Osteoblast (primary cell): ENCODE measurements at regions not wholly inside any gene's neighbourhood (a gene's known extent, or its start where the extent isn't known, plus 50 kb on each side); places are given as distances from the start of the nearest gene placed in this dataset.
"Not testable (repeated sequence)": the region's sequence is repeated elsewhere in the genome, so short reads cannot be mapped to it uniquely, and the experiment has no call there.

Experiments
- DNase-seq: peaks from one replicate; pipeline ENCODE4 v3.0.0; 2011; ENCODE audit warnings: low spot score, mixed read lengths; ENCODE audit not compliant: insufficient read length; ENCODE audit errors: missing footprints
- H2AFZ ChIP-seq: 2 replicates; pipeline ENCODE4 v1.6.0; 2011; ENCODE audit warnings: mild to moderate bottlenecking, low read length
- H3K27ac ChIP-seq: 2 replicates; pipeline ENCODE4 v1.5.1; 2011; ENCODE audit warnings: mild to moderate bottlenecking, low read depth, low read length, moderate library complexity
- H3K27me3 ChIP-seq: 2 replicates; pipeline ENCODE4 v1.6.0; 2012; ENCODE audit warnings: mild to moderate bottlenecking, control low read depth, inconsistent platforms, low read length, moderate library complexity; ENCODE audit not compliant: insufficient read depth
- H3K36me3 ChIP-seq: 2 replicates; pipeline ENCODE4 v1.5.1; 2011; ENCODE audit warnings: mild to moderate bottlenecking, low read length, control low read depth, moderate library complexity; ENCODE audit not compliant: insufficient read depth
- H3K4me1 ChIP-seq: 2 replicates; pipeline ENCODE4 v1.5.1; 2011; ENCODE audit warnings: mild to moderate bottlenecking, low read length, control low read depth, moderate library complexity; ENCODE audit not compliant: insufficient read depth
- H3K4me2 ChIP-seq: 2 replicates; pipeline ENCODE4 v1.6.0; 2011; ENCODE audit warnings: mild to moderate bottlenecking, low read length; ENCODE audit not compliant: insufficient read depth
- H3K4me3 ChIP-seq: fragments of 200-600 bp; sonication (generic); 3 replicates; pipeline ENCODE4 v1.5.1; 2012; ENCODE audit warnings: mild to moderate bottlenecking, low read length, inconsistent platforms; ENCODE audit not compliant: insufficient read depth
- H3K79me2 ChIP-seq: 2 replicates; pipeline ENCODE4 v1.6.0; 2012; ENCODE audit warnings: mild to moderate bottlenecking, low read length, control low read depth, inconsistent platforms; ENCODE audit not compliant: insufficient read depth
- H3K9me3 ChIP-seq: 2 replicates; pipeline ENCODE4 v1.5.1; 2011; ENCODE audit warnings: low read depth, low read length, control low read depth
- H4K20me1 ChIP-seq: 2 replicates; pipeline ENCODE4 v1.6.0; 2012; ENCODE audit warnings: mild to moderate bottlenecking, low read length, control low read depth; ENCODE audit not compliant: insufficient read depth
- TF ChIP-seq, protein P1 (sequence below): IDR thresholded peaks from 2 replicates; pipeline ENCODE4 v1.5.1; 2011; ENCODE audit warnings: mild to moderate bottlenecking, low read depth, low read length, moderate library complexity; ENCODE audit errors: extremely low read depth

DNA sequence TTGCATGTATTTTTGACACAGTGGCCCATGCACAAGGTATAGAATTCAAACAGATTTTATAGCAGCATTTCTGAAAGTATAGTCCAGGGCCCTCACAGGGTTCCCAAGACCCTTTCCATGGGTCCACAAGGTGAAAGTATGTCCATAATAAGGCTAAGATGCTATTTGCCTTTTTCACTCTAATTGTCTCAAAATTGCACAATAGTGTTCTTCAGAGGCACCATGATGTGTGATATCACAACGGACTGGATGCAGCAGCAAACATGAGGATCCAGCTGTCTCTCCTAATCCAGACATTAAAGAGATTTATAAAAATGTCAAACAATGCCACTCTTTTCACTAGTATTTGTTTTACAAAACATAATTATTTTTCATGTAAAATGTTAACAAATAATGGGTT is 88.8 kb upstream of the PRDX6 start:
- Histone ChIP-seq H4K20me1 (no peaks in the 10 kb centered on the region), H3K27me3 (no peaks in the 10 kb centered on the region), H3K4me3 (no peak overlapping the region), H3K9me3 (no peaks in the 10 kb centered on the region), H3K79me2 (no peaks in the 10 kb centered on the region), H3K36me3 (no peaks in the 10 kb centered on the region), H3K4me2 (no peak overlapping the region), H3K27ac (no peak overlapping the region), H2AFZ (no peak overlapping the region), H3K4me1 (peaks cover 16% of the 10 kb centered on the region)
- no peak for DNase-seq
- TF ChIP-seq, protein P1, sequence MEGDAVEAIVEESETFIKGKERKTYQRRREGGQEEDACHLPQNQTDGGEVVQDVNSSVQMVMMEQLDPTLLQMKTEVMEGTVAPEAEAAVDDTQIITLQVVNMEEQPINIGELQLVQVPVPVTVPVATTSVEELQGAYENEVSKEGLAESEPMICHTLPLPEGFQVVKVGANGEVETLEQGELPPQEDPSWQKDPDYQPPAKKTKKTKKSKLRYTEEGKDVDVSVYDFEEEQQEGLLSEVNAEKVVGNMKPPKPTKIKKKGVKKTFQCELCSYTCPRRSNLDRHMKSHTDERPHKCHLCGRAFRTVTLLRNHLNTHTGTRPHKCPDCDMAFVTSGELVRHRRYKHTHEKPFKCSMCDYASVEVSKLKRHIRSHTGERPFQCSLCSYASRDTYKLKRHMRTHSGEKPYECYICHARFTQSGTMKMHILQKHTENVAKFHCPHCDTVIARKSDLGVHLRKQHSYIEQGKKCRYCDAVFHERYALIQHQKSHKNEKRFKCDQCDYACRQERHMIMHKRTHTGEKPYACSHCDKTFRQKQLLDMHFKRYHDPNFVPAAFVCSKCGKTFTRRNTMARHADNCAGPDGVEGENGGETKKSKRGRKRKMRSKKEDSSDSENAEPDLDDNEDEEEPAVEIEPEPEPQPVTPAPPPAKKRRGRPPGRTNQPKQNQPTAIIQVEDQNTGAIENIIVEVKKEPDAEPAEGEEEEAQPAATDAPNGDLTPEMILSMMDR, result no peak

DNA sequence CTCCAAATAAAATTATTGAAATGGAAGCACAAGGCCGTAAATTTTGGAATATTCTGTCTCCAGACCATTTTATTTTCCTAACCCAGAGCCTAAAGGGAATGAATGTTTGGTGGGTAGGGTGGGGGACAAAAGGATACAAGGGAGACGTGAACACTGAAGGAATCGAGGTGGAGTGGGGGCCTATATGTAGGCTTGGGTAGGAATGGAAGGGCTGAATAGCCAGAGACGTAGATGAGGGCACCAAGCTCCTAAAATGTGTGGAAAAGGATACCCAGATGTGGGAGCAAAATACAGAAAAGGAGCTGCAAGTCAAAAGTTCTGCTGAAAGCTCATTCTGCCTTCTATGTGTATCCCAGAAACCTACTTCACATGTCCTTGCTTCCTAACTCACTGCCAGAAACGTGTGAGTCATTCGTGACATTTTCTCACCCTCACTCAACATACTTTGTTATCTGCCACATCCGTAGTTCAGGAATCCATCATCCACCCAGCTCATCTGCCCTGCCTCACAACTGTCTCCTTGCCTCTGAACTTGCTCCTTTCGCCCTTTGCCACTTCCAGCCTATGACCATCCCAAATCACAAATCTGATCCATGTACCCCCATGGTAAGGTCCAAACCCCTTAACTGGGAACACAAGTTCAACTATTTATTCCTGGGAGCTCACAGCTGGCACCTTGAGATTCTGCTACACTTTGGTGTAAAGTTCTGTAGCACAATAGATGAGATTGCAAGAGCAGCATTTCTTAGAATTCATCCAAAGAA is 84.1 kb upstream of the PRDX6 start:
- H3K79me2 ChIP-seq, result no peaks in the 10 kb centered on the region
- no peaks in the 10 kb centered on the region for H3K36me3 ChIP-seq
- peak overlapping the region; percentile 95 for H3K27ac ChIP-seq
- peaks cover 14% of the 10 kb centered on the region for H3K4me1 ChIP-seq
- H3K4me3 ChIP-seq, result peak overlapping the region; percentile 26
- peak; percentile 35 for DNase-seq
- TF ChIP-seq, protein P1, result no peak
- peak overlapping the region; percentile 71 for H3K4me2 ChIP-seq
- no peaks in the 10 kb centered on the region for H3K27me3 ChIP-seq
- H2AFZ ChIP-seq, result peak overlapping the region; percentile 28
- no peaks in the 10 kb centered on the region for H4K20me1 ChIP-seq
- no peaks in the 10 kb centered on the region for H3K9me3 ChIP-seq

DNA sequence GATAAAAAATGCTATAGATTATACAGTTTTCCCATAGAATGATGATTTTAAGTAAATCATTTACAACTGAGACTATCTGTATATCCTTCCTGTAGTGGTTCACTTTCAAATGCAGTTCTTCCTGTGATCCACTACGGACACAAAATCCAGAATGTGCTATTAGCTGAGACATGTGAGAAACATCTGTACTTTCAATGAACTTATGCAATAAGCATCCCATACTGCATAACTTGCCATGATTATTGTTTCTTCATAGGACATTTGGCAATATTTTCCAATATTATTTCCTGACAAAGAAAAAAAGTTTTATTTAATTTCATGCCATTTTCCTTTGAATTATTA is 83.5 kb upstream of the PRDX6 start:
- Histone ChIP-seq H4K20me1 (no peaks in the 10 kb centered on the region), H3K27ac (peak overlapping the region; percentile 95), H2AFZ (no peak overlapping the region), H3K4me2 (peak overlapping the region; percentile 71), H3K36me3 (no peaks in the 10 kb centered on the region), H3K9me3 (no peaks in the 10 kb centered on the region), H3K4me1 (peaks cover 14% of the 10 kb centered on the region), H3K27me3 (no peaks in the 10 kb centered on the region), H3K4me3 (no peak overlapping the region), H3K79me2 (no peaks in the 10 kb centered on the region)
- DNase-seq, result no peak
- TF ChIP-seq, protein P1, result no peak

DNA sequence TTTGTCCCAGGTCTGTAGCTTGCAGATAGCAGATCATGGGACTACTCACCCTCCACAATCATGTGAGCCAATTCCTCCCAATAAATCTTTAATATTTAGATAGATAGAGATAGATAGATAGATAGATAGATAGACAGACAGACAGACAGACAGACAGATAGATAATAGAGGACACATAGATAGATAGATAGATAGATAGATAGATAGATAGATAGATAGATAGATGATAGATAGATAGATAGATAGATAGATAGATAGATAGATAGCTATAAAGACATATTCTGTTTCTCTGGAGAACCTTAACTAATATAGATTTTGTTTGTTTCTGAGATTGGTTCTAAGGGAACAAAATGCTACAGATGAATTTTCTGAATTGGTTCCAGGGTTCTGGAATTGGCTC is 82.3 kb upstream of the PRDX6 start:
- not testable (repeated sequence) for H3K27ac ChIP-seq, H3K27me3 ChIP-seq, H2AFZ ChIP-seq, H3K9me3 ChIP-seq, H3K36me3 ChIP-seq, H3K79me2 ChIP-seq, H3K4me2 ChIP-seq, H3K4me3 ChIP-seq, H4K20me1 ChIP-seq, DNase-seq
- peaks cover 14% of the 10 kb centered on the region for H3K4me1 ChIP-seq
